HepG2 (cell line): ENCODE measurements at regions not wholly inside any gene's neighbourhood (a gene's known extent, or its start where the extent isn't known, plus 50 kb on each side); places are given as distances from the start of the nearest gene placed in this dataset.

Source experiments
- ATAC-seq: fragments of 200-7000 bp; cut with Tn5 transposase; 3 replicates; pipeline ENCODE4 v1.9.1; 2020; ENCODE audit warnings: mild to moderate bottlenecking, moderate library complexity
- BruUV-seq: library from RNA; stranded (reverse); fragments of 400-500 nt; replicated peaks from 2 replicates; lab custom pipeline; 2021; lab: Mats Ljungman, UMichigan
- CTCF ChIA-PET: fragments of 300-600 bp; formaldehyde crosslinking; extraction: SDS; loops from one replicate; lab custom pipeline; 2021; ENCODE audit warnings: low total read pairs, inconsistent platforms, low intra/inter-chr PET ratio; lab: Yijun Ruan, JAX
- POLR2A ChIA-PET: fragments of 350-600 bp; sonication (Branson Sonifier 250); formaldehyde crosslinking; loops from one replicate; lab custom pipeline; 2020; ENCODE audit warnings: antibody characterized with exemption, inconsistent platforms; lab: Yijun Ruan, JAX
- DNase-seq: peaks from one replicate; pipeline ENCODE4 v3.0.0-alpha.2; 2015; ENCODE audit warnings: low spot score
- FAIRE-seq: peaks from 3 replicates; lab custom pipeline; 2011; peaks lifted over from hg19 to GRCh38; lab: Jason Lieb, UNC
- H2AFZ ChIP-seq: one replicate; pipeline ENCODE4 v1.6.1; 2011; ENCODE audit warnings: low read length, inconsistent platforms
- H3K27ac ChIP-seq: fragments of 300-600 bp; 3 replicates; pipeline ENCODE4 v1.8.0; 2011; ENCODE audit warnings: mixed run types, mild to moderate bottlenecking, mixed read lengths, low read length, inconsistent platforms; ENCODE audit not compliant: insufficient read depth; ENCODE audit errors: extremely low read length
- H3K27me3 ChIP-seq, 2 experiments: fragments of 200-600 bp in 1 of 2; 2 replicates in 1 of 2; 3 replicates in 1 of 2; pipeline versions ENCODE4 v1.6.0 to v1.8.0; 2011; ENCODE audit warnings: low read length in 2 of 2, mild to moderate bottlenecking in 2 of 2, moderate library complexity in 2 of 2, inconsistent platforms in 1 of 2; ENCODE audit not compliant: insufficient read depth in 2 of 2, control insufficient read depth in 1 of 2
- H3K36me3 ChIP-seq, 2 experiments: fragments of 200-600 bp in 1 of 2; replicated peaks in 1 of 2; 2 replicates in 1 of 2; 3 replicates in 1 of 2; pipeline versions ENCODE4 v1.5.1 to v1.8.0; 2011; ENCODE audit warnings: low read length in 2 of 2, inconsistent platforms in 1 of 2; ENCODE audit not compliant: insufficient read depth in 2 of 2, control insufficient read depth in 1 of 2
- H3K4me1 ChIP-seq: 2 replicates; pipeline ENCODE4 v1.5.1; 2012; ENCODE audit warnings: low read length, inconsistent platforms; ENCODE audit not compliant: insufficient read depth
- H3K4me2 ChIP-seq: 2 replicates; pipeline ENCODE4 v1.6.0; 2011; ENCODE audit warnings: low read depth, low read length, inconsistent platforms
- H3K4me3 ChIP-seq, 3 experiments: fragments of 200-600 bp in 1 of 3; sonication (generic), shearing (Covaris generic) in 1 of 3; replicated peaks in 1 of 3; 2 replicates each; pipeline ENCODE4 v1.5.1; 2011 to 2016; ENCODE audit warnings: low read length in 3 of 3, inconsistent platforms in 2 of 3, low read depth in 2 of 3, mild to moderate bottlenecking in 2 of 3, control low read depth in 1 of 3, mixed read lengths in 1 of 3; ENCODE audit not compliant: insufficient read depth in 1 of 3
- H3K79me2 ChIP-seq: one replicate; pipeline ENCODE4 v1.6.1; 2011; ENCODE audit warnings: low read length, inconsistent platforms; ENCODE audit not compliant: insufficient read depth
- H3K9ac ChIP-seq: 2 replicates; pipeline ENCODE4 v1.6.0; 2011; ENCODE audit warnings: mild to moderate bottlenecking, low read depth, low read length, inconsistent platforms; ENCODE audit not compliant: insufficient read depth
- H3K9me3 ChIP-seq: 2 replicates; pipeline ENCODE4 v1.5.1; 2012; ENCODE audit warnings: mild to moderate bottlenecking, low read length
- H4K20me1 ChIP-seq: 2 replicates; pipeline ENCODE4 v1.6.0; 2011; ENCODE audit warnings: inconsistent platforms, mild to moderate bottlenecking, low read length, moderate library complexity; ENCODE audit not compliant: insufficient read depth
- HNF1A ChIP-seq, 2 experiments: sonication (generic) in 1 of 2; formaldehyde crosslinking in 1 of 2; IDR thresholded peaks; 2 replicates each; pipeline versions ENCODE4 v1.4.0 to v1.6.1; 2016 to 2020; ENCODE audit warnings: borderline replicate concordance in 1 of 2, low read depth in 1 of 2, mild to moderate bottlenecking in 1 of 2, missing genetic modification reagents in 1 of 2
- MLLT10 ChIP-seq: sonication (generic); formaldehyde crosslinking; IDR thresholded peaks from 2 replicates; pipeline ENCODE4 v1.4.0; 2020; ENCODE audit warnings: missing genetic modification reagents
- NCOA2 ChIP-seq: sonication (generic); formaldehyde crosslinking; IDR thresholded peaks from 2 replicates; pipeline ENCODE4 v1.8.0; 2022; ENCODE audit warnings: inconsistent platforms
- NR2F2 ChIP-seq: IDR thresholded peaks from 2 replicates; pipeline ENCODE4 v1.6.1; 2012; ENCODE audit warnings: low read depth, inconsistent platforms, borderline replicate concordance
- XBP1 ChIP-seq: sonication (generic); formaldehyde crosslinking; IDR thresholded peaks from 2 replicates; pipeline ENCODE4 v1.5.0; 2020; ENCODE audit warnings: missing genetic modification reagents
- ZNF333 ChIP-seq: sonication (generic); formaldehyde crosslinking; IDR thresholded peaks from 2 replicates; pipeline ENCODE4 v1.4.0; 2020; ENCODE audit warnings: mild to moderate bottlenecking, missing genetic modification reagents, borderline replicate concordance
- WGBS: methylation state at CpG from one replicate; pipeline ENCODE4 v1.1.6; 2017; ENCODE audit warnings: low lambda C conversion rate; 5-methylcytosine and 5-hydroxymethylcytosine counted together
- in situ Hi-C: cut with HindIII; loops from 2 replicates; pipeline ENCODE4 v1.10.0; 2017; ENCODE audit warnings: low pct_unique_long_range_greater_than_20kb; ENCODE audit not compliant: extremely low pct_ligation_motif_present
- intact Hi-C: fragments of 100-400 bp; cut with micrococcal nuclease; formaldehyde crosslinking; loops from one replicate; pipeline ENCODE4 v1.10.0; 2022; ENCODE audit not compliant: unreplicated experiment
- TF ChIP-seq, protein P1 (sequence below): sonication (generic); formaldehyde crosslinking; IDR thresholded peaks from 2 replicates; pipeline ENCODE4 v1.8.0; 2022; ENCODE audit warnings: missing genetic modification reagents, mild to moderate bottlenecking, inconsistent platforms, borderline replicate concordance

DNA sequence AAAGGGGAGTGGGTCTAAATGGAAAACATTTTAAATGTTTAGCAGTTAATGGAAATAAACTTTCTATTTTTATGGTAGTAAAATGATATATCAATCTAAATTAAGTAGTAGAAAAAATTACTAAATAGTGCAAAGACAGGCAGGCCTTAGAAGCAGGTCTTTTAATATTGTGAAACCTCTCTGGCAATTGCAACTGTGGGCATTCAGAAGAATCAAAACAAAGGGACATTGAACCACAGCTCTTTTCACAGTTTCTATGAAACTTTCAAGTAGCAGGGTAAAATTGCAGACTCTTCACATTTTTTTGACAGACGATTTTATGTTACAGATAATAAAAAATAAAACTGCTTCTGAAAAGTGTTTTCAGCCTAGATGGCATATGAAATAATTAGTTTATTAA lies 533.7 kb downstream of the BCKDHB start:
- H3K9me3 ChIP-seq: no peaks in the 10 kb centered on the region
- no peak overlapping the region for H2AFZ ChIP-seq
- ChIA-PET CTCF (no interaction called here), POLR2A (no interaction called here)
- BruUV-seq: no TSS peak
- H3K27ac ChIP-seq: no peak overlapping the region
- H3K4me3 ChIP-seq: no peak overlapping the region
- TF ChIP-seq XBP1 (CRISPR knock-in tag): no peak
- no peak for TF ChIP-seq ZNF333 (CRISPR knock-in tag)
- TF ChIP-seq NR2F2: no peak
- TF ChIP-seq, protein P1, sequence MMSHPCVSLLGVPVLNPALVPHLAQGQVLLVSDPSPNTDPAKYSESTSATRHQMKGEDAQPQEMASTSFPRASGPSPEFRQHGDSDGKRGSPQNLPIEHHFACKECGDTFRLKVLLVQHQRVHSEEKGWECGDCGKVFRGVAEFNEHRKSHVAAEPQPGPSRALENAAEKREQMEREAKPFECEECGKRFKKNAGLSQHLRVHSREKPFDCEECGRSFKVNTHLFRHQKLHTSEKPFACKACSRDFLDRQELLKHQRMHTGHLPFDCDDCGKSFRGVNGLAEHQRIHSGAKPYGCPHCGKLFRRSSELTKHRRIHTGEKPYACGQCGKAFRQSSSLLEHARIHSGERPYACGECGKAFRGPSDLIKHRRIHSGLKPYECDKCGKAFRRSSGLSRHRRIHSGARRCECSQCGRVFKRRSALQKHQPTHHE (CRISPR knock-in tag): no peak
- no peak for TF ChIP-seq HNF1A (IDR thresholded peaks at IDR 0.05; ENCODE audit: low read depth)
- TF ChIP-seq HNF1A (CRISPR knock-in tag; IDR thresholded peaks at IDR 0.05; ENCODE audit: borderline replicate concordance): no peak
- no peak for TF ChIP-seq NCOA2 (CRISPR knock-in tag)
- no peak for TF ChIP-seq MLLT10 (CRISPR knock-in tag)
- ATAC-seq: no peak
- no peak overlapping the region for H3K9ac ChIP-seq
- WGBS: 0% methylated on average over 1 of the region's 1 CpG
- no peaks in the 10 kb centered on the region for H3K79me2 ChIP-seq
- intact Hi-C loops: no loop called here
- no peaks in the 10 kb centered on the region for H4K20me1 ChIP-seq
- in situ Hi-C loops: no loop called here
- DNase-seq: no peak
- H3K4me2 ChIP-seq: no peak overlapping the region
- H3K27me3 ChIP-seq: no peaks in the 10 kb centered on the region
- no peaks in the 10 kb centered on the region for H3K4me1 ChIP-seq
- FAIRE-seq: no peak
- H3K36me3 ChIP-seq: no peaks in the 10 kb centered on the region
